IMR-90 (cell line): ENCODE measurements at regions not wholly inside any gene's neighbourhood (a gene's known extent, or its start where the extent isn't known, plus 50 kb on each side); places are given as distances from the start of the nearest gene placed in this dataset.

Source experiments
- ATAC-seq: fragments of 200-7000 bp; cut with Tn5 transposase; 2 replicates; pipeline ENCODE4 v1.9.1; 2020; ENCODE audit warnings: low read depth, mild to moderate bottlenecking, moderate library complexity
- BruUV-seq: library from RNA; stranded (reverse); fragments of 400-500 nt; replicated peaks from 2 replicates; lab custom pipeline; 2021; lab: Mats Ljungman, UMichigan
- CTCF ChIA-PET: fragments of 300-600 bp; formaldehyde crosslinking; extraction: SDS; loops from one replicate; lab custom pipeline; 2021; ENCODE audit warnings: antibody characterized with exemption; lab: Yijun Ruan, JAX
- POLR2A ChIA-PET: fragments of 300-600 bp; sonication (Branson Sonifier 250); formaldehyde crosslinking; loops from one replicate; lab custom pipeline; 2022; ENCODE audit warnings: antibody characterized with exemption; ENCODE audit not compliant: unreplicated experiment; lab: Charles Lee
- DNase-seq: peaks from one replicate; pipeline ENCODE4 v3.0.0; 2013
- H2AFZ ChIP-seq: replicated peaks from 2 replicates; pipeline ENCODE3; 2013; ENCODE audit warnings: low read length, mild to moderate bottlenecking; ENCODE audit not compliant: poor library complexity
- H2AK5ac ChIP-seq: 2 replicates; pipeline ENCODE4 v1.6.1; 2013; ENCODE audit warnings: low read depth, low read length, inconsistent platforms
- H2AK9ac ChIP-seq: replicated peaks from 2 replicates; pipeline ENCODE3; 2013; ENCODE audit warnings: mild to moderate bottlenecking, low read depth, low read length, moderate library complexity; ENCODE audit not compliant: poor library complexity
- H2BK120ac ChIP-seq: 2 replicates; pipeline ENCODE4 v1.6.1; 2013; ENCODE audit warnings: low read depth, low read length, inconsistent platforms
- H2BK15ac ChIP-seq: 3 replicates; pipeline ENCODE4 v1.6.1; 2013; ENCODE audit warnings: low read depth, low read length, inconsistent platforms
- H2BK20ac ChIP-seq: 2 replicates; pipeline ENCODE4 v1.6.1; 2013; ENCODE audit warnings: low read depth, mild to moderate bottlenecking, inconsistent platforms, low read length, moderate library complexity
- H2BK5ac ChIP-seq: 2 replicates; pipeline ENCODE4 v1.6.1; 2013; ENCODE audit warnings: mild to moderate bottlenecking, low read depth, low read length, inconsistent platforms; ENCODE audit not compliant: poor library complexity, severe bottlenecking
- H3K14ac ChIP-seq: replicated peaks from 2 replicates; pipeline ENCODE4 v1.6.1; 2013; ENCODE audit warnings: low read depth, low read length, inconsistent platforms
- H3K18ac ChIP-seq: 2 replicates; pipeline ENCODE4 v1.6.1; 2013; ENCODE audit warnings: low read depth, low read length, control low read depth
- H3K23ac ChIP-seq: 2 replicates; pipeline ENCODE4 v1.6.1; 2013; ENCODE audit warnings: low read depth, low read length, inconsistent platforms
- H3K27ac ChIP-seq: 2 replicates; pipeline ENCODE4 v1.5.1; 2013; ENCODE audit warnings: mild to moderate bottlenecking, control low read depth, low read length; ENCODE audit not compliant: insufficient read depth
- H3K27me3 ChIP-seq: 2 replicates; pipeline ENCODE4 v1.6.1; 2013; ENCODE audit warnings: low read length; ENCODE audit not compliant: control insufficient read depth, insufficient read depth
- H3K36me3 ChIP-seq: 2 replicates; pipeline ENCODE4 v1.6.1; 2013; ENCODE audit warnings: low read length, mixed read lengths; ENCODE audit not compliant: control insufficient read depth, insufficient read depth
- H3K4ac ChIP-seq: 2 replicates; pipeline ENCODE4 v1.6.1; 2013; ENCODE audit warnings: low read depth, low read length, inconsistent platforms
- H3K4me1 ChIP-seq: 2 replicates; pipeline ENCODE4 v1.6.1; 2013; ENCODE audit warnings: low read length, mixed read lengths; ENCODE audit not compliant: control insufficient read depth, insufficient read depth
- H3K4me2 ChIP-seq: 2 replicates; pipeline ENCODE4 v1.6.1; 2013; ENCODE audit warnings: low read depth, mild to moderate bottlenecking, control low read depth, low read length, moderate library complexity
- H3K4me3 ChIP-seq: 2 replicates; pipeline ENCODE4 v1.5.1; 2013; ENCODE audit warnings: low read depth, mild to moderate bottlenecking, control low read depth, low read length, moderate library complexity; ENCODE audit not compliant: insufficient read depth
- H3K56ac ChIP-seq: 2 replicates; pipeline ENCODE4 v1.6.1; 2013; ENCODE audit warnings: low read length, inconsistent platforms; ENCODE audit not compliant: insufficient read depth; ENCODE audit errors: extremely low read depth
- H3K79me1 ChIP-seq, 2 experiments: 2 replicates each; pipeline ENCODE4 v1.6.1; 2013; ENCODE audit warnings: low read length in 2 of 2, inconsistent platforms in 1 of 2, low read depth in 1 of 2
- H3K9ac ChIP-seq: 2 replicates; pipeline ENCODE4 v1.6.1; 2013; ENCODE audit warnings: low read depth, low read length, control low read depth
- H3K9me1 ChIP-seq: 2 replicates; pipeline ENCODE4 v1.6.1; 2013; ENCODE audit warnings: low read length, inconsistent platforms; ENCODE audit not compliant: insufficient read depth
- H3K9me3 ChIP-seq: 2 replicates; pipeline ENCODE4 v1.6.1; 2013; ENCODE audit warnings: low read length; ENCODE audit not compliant: control insufficient read depth, insufficient read depth
- H4K20me1 ChIP-seq: 2 replicates; pipeline ENCODE4 v1.6.1; 2013; ENCODE audit warnings: low read length, inconsistent platforms; ENCODE audit not compliant: insufficient read depth
- H4K5ac ChIP-seq: 2 replicates; pipeline ENCODE4 v1.6.1; 2013; ENCODE audit warnings: mild to moderate bottlenecking, low read depth, low read length, control low read depth
- H4K8ac ChIP-seq, 2 experiments: 2 replicates each; pipeline ENCODE4 v1.6.1; 2013; ENCODE audit warnings: low read depth in 2 of 2, low read length in 2 of 2, control low read depth in 1 of 2, inconsistent platforms in 1 of 2
- H4K91ac ChIP-seq: 2 replicates; pipeline ENCODE4 v1.6.1; 2013; ENCODE audit warnings: low read depth, low read length, inconsistent platforms; ENCODE audit not compliant: insufficient read depth
- MXI1 ChIP-seq: IDR thresholded peaks from 2 replicates; pipeline ENCODE4 v1.6.1; 2012; ENCODE audit warnings: low read depth, mild to moderate bottlenecking, low read length, moderate library complexity, borderline replicate concordance
- whole genome bisulfite sequencing, 2 experiments: methylation state at CpG; one replicate each; pipeline versions ENCODE4 v1.1.5 to v1.1.7; 2013; ENCODE audit warnings: missing lambda C conversion rate in 2 of 2; ENCODE audit not compliant: insufficient read length in 1 of 2; ENCODE audit errors: extremely low coverage in 2 of 2; 5-methylcytosine and 5-hydroxymethylcytosine counted together
- dilution Hi-C: fragments of 300-500 bp; cut with HindIII; formaldehyde crosslinking; loops from one replicate; pipeline ENCODE4 v1.14.3; 2018; ENCODE audit warnings: low sequenced_read_pairs; ENCODE audit not compliant: unreplicated experiment
- in situ Hi-C: fragments of 300-500 bp; cut with MboI; formaldehyde crosslinking; loops from 3 replicates; pipeline ENCODE4 v1.14.3; 2019; ENCODE audit warnings: low sequenced_read_pairs, inconsistent platforms, mixed read lengths
- intact Hi-C: fragments of 100-400 bp; cut with micrococcal nuclease; formaldehyde crosslinking; loops from 2 replicates; pipeline ENCODE4 v1.10.0; 2022

- H3K56ac ChIP-seq, result no peak overlapping the region
- no peak overlapping the region for H2BK5ac ChIP-seq
- no peak overlapping the region for H4K5ac ChIP-seq
- no peak overlapping the region for H2BK15ac ChIP-seq
- no peaks in the 10 kb centered on the region for H3K9me3 ChIP-seq
- no peak overlapping the region for H3K23ac ChIP-seq
- H3K4me2 ChIP-seq, result no peak overlapping the region
- no peaks in the 10 kb centered on the region for H4K20me1 ChIP-seq
- H4K91ac ChIP-seq, result no peak overlapping the region
- H3K27ac ChIP-seq, result no peak overlapping the region
- dilution Hi-C loops, result no loop called here
- intact Hi-C loops, result loop anchor here (10.0 kb wide), 1 partner anchor 386 kb away; no protein-coding TSS in a partner anchor
- H2BK20ac ChIP-seq, result no peak overlapping the region
- in situ Hi-C loops, result no loop called here
- H3K4ac ChIP-seq, result no peak overlapping the region
- no TSS peak for BruUV-seq
- no peaks in the 10 kb centered on the region for H3K36me3 ChIP-seq
- TF ChIP-seq MXI1, result no peak
- H3K18ac ChIP-seq, result no peak overlapping the region
- H2AK5ac ChIP-seq, result no peak overlapping the region
- ATAC-seq, result no peak
- no peaks in the 10 kb centered on the region for H3K79me1 ChIP-seq
- H4K8ac ChIP-seq, result no peak overlapping the region
- H3K9ac ChIP-seq, result no peak overlapping the region
- H2BK120ac ChIP-seq, result no peak overlapping the region
- no peak overlapping the region for H3K4me3 ChIP-seq
- H3K9me1 ChIP-seq, result no peaks in the 10 kb centered on the region
- H2AFZ ChIP-seq, result no peak overlapping the region
- no CpG with 5 or more reads among the region's 1 CpG for WGBS, 2 experiments
- H3K27me3 ChIP-seq, result no peaks in the 10 kb centered on the region
- CTCF ChIA-PET, result no interaction called here
- H2AK9ac ChIP-seq, result no peak overlapping the region
- peaks cover 2% of the 10 kb centered on the region; the same call in 1 of the 2 replicates for H3K4me1 ChIP-seq
- no peak overlapping the region for H3K14ac ChIP-seq
- DNase-seq, result no peak
- POLR2A ChIA-PET, result no interaction called here
Measured at GRCh38 chr1:189779034-189779433, 698.6 kb downstream of the BRINP3 start.
